ENCODE measurements at regions not wholly inside any gene's neighbourhood (a gene's known extent, or its start where the extent isn't known, plus 50 kb on each side); places are given as distances from the start of the nearest gene placed in this dataset.

- no peak for DNase-seq
These were observed 83.6 kb upstream of the STX18 start for GRCh38 chr4:4625488-4625887.

GRCh38 chr4:4624276-4624897 is 82.5 kb upstream of the STX18 start:
- no peak for DNase-seq

- no peak for DNase-seq
These were observed 78.0 kb upstream of the STX18 start for GRCh38 chr4:4619821-4620220.

- no peak for DNase-seq
These were observed 77.0 kb upstream of the STX18 start for GRCh38 chr4:4618847-4619246.

- no peak for DNase-seq
These were observed 73.3 kb upstream of the STX18 start for GRCh38 chr4:4614925-4615678.

- DNase-seq = no peak
These were observed 71.9 kb upstream of the STX18 start for GRCh38 chr4:4613641-4614286.

- DNase-seq = no peak
These were observed 71.2 kb upstream of the STX18 start for GRCh38 chr4:4613126-4613465.

- DNase-seq = no peak
These were observed 68.8 kb upstream of the STX18 start for GRCh38 chr4:4610672-4611071.

- DNase-seq = no peak
These were observed 67.9 kb upstream of the STX18 start for GRCh38 chr4:4609622-4610334.

- DNase-seq = no peak
These were observed 66.3 kb upstream of the STX18 start for GRCh38 chr4:4608214-4608537.

GRCh38 chr4:4607336-4608213 is 65.7 kb upstream of the STX18 start:
- DNase-seq = no peak

- DNase-seq = no peak
These were observed 64.5 kb upstream of the STX18 start for GRCh38 chr4:4606321-4606720.

- no peak for DNase-seq
These were observed 64.0 kb upstream of the STX18 start for GRCh38 chr4:4605849-4606248.

GRCh38 chr4:4603592-4603991 is 61.7 kb upstream of the STX18 start:
- DNase-seq = no peak

GRCh38 chr4:4603067-4603466 is 61.2 kb upstream of the STX18 start:
- DNase-seq = no peak

GRCh38 chr4:4602468-4602867 is 60.6 kb upstream of the STX18 start:
- DNase-seq = no peak

GRCh38 chr4:4601803-4602369 is 60.0 kb upstream of the STX18 start:
- no peak for DNase-seq

GRCh38 chr4:4599481-4600275 is 57.8 kb upstream of the STX18 start:
- DNase-seq = no peak

GRCh38 chr4:4598851-4599411 is 57.1 kb upstream of the STX18 start:
- DNase-seq = no peak

GRCh38 chr4:4596720-4597119 is 54.9 kb upstream of the STX18 start:
- DNase-seq = no peak

GRCh38 chr4:4595252-4595651 is 53.4 kb upstream of the STX18 start:
- no peak for DNase-seq
